ENCODE measurements at regions not wholly inside any gene's neighbourhood (a gene's known extent, or its start where the extent isn't known, plus 50 kb on each side); places are given as distances from the start of the nearest gene placed in this dataset.

DNA sequence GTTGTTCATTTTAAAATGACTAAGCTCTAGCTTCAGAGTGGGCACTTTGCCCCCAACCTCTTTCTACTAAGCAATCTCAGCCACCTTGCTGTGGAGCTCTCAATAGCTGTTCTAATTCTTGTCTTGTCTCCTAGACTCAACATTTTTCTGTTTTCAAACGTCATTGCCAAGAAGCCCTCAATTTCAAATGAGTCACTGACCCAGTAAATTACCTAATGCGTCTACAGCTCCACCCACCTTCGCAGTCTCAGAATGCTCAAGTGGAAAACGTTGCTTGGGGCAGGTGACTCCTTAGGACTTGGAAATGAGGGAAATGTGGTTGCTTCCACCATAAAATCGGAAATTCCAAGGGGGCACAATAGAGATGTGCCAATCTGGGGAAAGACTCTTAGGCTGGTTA is 59.0 kb downstream of the ING2 start:
- peak in 20 of 56 donors; percentile 1 to 65 (median 31) for DNase-seq

GRCh38 chr4:183571350-183571941 is 66.6 kb downstream of the ING2 start:
- DNase-seq, result peak in 3 of 56 donors; percentile 2 to 16 (median 8)

DNA sequence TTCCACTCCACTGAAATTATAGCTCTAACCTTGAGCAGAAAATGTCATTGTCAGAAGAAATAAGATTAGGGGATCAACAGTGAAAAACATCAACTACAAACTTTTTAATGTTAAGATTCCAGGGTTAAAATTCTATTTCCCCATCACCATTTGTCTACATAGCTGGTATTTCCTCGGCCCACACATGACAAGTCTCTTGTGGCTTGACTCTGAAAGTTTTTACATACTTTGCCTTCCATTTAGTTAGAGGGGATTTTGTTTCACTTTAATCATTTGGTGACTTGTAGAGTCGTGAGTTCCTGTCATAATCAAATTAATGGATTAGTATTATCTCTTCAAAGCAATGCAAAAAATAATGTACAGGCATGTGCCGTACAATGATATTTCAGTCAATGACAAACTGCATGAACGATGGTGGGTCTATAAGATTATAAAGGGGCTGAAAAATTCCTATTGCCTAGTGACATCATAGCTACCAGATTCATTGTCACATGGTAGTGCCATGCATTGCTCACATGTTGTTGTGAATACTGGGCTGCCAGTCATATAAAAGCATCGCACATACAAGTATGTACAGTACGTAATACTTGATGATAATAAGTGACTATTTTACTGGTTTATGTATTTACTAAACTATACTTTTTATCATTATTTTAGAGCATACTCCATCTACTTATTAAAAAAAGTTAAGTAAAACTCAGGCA is 72.0 kb downstream of the ING2 start:
- DNase-seq, result no peak

DNA sequence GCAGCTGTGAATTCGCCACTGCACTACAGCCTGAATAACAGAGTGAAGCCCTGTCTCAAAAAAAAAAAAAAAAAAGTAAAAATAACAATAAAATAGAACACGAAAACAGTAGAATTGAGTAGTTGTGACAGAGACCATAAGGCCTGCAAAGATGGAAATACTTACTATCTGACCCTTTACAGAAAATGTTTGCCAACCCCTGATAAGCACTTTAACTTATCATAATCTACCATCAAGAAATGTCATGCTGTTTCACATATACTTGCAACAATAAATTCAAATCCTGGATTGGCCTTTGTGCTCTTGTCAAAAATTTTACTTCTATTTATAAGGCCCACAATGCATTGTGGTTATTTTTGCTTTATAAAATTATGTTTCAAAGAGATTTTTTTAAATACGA is 75.5 kb downstream of the ING2 start:
- DNase-seq, result no peak

- DNase-seq, result no peak
These were observed 76.0 kb downstream of the ING2 start for GRCh38 chr4:183580849-183581248.

- no peak for DNase-seq
These were observed 72.2 kb downstream of the RWDD4 start for GRCh38 chr4:183586824-183587223.

DNA sequence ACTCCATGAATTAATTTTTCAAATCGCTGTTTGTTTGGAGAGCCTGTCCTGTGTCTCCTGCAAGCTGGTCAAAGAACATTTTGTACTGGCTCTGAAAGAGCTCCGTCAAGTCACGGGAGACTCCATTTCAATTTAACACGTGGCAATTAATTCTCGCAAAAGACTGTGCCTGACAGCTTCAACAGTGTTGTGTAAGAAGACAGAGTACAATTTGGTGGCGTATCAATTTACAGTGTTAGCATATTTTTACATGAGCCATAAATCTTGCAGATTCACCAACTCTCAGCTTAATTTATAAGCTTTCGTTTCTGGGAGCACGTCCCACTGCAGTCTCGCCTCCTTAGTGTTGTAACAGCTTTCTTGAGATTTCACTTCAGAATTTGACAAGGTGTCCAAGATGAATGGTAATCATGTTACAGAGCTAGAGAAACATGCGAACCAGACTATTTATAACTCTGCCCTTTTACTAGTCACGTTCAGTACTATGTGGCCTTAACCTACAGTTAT is 70.8 kb downstream of the RWDD4 start:
- DNase-seq, result peak in 8 of 56 donors; percentile 3 to 8 (median 5)

GRCh38 chr4:183588691-183589090 is 70.3 kb downstream of the RWDD4 start:
- no peak for DNase-seq

DNA sequence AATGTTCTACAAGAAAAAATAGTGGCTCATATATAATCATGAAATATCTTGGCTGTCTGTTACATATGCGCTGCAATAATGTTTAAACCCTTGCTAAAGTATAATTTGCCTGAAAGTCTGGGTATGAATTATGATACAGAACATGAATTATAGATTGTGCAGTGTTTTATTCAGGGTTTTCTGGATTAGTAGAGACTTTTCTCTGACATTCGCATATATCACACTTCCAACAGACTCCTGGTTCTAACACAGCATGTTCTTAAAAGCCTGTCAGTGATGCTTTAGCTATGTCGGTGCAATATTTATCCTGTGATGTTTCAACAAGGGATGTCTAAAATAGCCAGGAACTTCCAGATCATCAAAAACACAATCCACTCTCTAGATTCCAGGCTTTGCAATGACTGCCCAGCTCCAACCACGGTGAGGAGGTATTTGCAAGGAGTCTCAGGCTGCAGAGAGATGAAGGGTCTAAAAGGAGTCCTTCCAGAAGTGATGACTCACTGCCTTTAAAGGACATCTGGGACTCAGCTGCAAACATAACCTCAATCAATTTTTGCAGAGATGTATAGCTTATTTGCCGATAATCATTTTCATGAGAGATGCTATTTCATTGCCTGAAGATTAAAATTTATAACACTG is 69.4 kb downstream of the RWDD4 start:
- no peak for DNase-seq

All from nucleus accumbens (tissue), 56 donors.